NCI-H146 (cell line): ENCODE measurements at regions not wholly inside any gene's neighbourhood (a gene's known extent, or its start where the extent isn't known, plus 50 kb on each side); places are given as distances from the start of the nearest gene placed in this dataset.

ENCODE experiments used
- DNase-seq: peaks from one replicate; lab custom pipeline; 2025; lab: John Stamatoyannopoulos, UW

GRCh38 chr10:78715435-78715834 lies 353.3 kb upstream of the ZMIZ1 start:
- no peak for DNase-seq

GRCh38 chr10:78716043-78716660 lies 352.6 kb upstream of the ZMIZ1 start:
- DNase-seq = no peak

GRCh38 chr10:78717200-78717599 lies 351.6 kb upstream of the ZMIZ1 start:
- DNase-seq = no peak

- DNase-seq = no peak
Observed at GRCh38 chr10:78718032-78718572, 350.7 kb upstream of the ZMIZ1 start.

GRCh38 chr10:78719276-78719675 lies 349.5 kb upstream of the ZMIZ1 start:
- DNase-seq = no peak

GRCh38 chr10:78720091-78720490 lies 348.7 kb upstream of the ZMIZ1 start:
- DNase-seq = no peak

- DNase-seq = no peak
Observed at GRCh38 chr10:78721231-78721630, 347.5 kb upstream of the ZMIZ1 start.

GRCh38 chr10:78724846-78725245 lies 343.9 kb upstream of the ZMIZ1 start:
- no peak for DNase-seq

GRCh38 chr10:78726171-78726570 lies 342.6 kb upstream of the ZMIZ1 start:
- DNase-seq = no peak

GRCh38 chr10:78727251-78727650 lies 341.5 kb upstream of the ZMIZ1 start:
- no peak for DNase-seq

- no peak for DNase-seq
Observed at GRCh38 chr10:78727728-78728127, 341.0 kb upstream of the ZMIZ1 start.

GRCh38 chr10:78728176-78728575 lies 340.6 kb upstream of the ZMIZ1 start:
- no peak for DNase-seq

- no peak for DNase-seq
Observed at GRCh38 chr10:78729366-78729765, 339.4 kb upstream of the ZMIZ1 start.

GRCh38 chr10:78729800-78730199 lies 339.0 kb upstream of the ZMIZ1 start:
- DNase-seq = no peak

GRCh38 chr10:78730754-78731153 lies 338.0 kb upstream of the ZMIZ1 start:
- DNase-seq = no peak

- DNase-seq = no peak
Observed at GRCh38 chr10:78731675-78732074, 337.1 kb upstream of the ZMIZ1 start.

- no peak for DNase-seq
Observed at GRCh38 chr10:78732381-78732780, 336.4 kb upstream of the ZMIZ1 start.

- no peak for DNase-seq
Observed at GRCh38 chr10:78736926-78737630, 331.7 kb upstream of the ZMIZ1 start.

GRCh38 chr10:78737883-78738856 lies 330.6 kb upstream of the ZMIZ1 start:
- DNase-seq = no peak

- DNase-seq = no peak
Observed at GRCh38 chr10:78738861-78739260, 329.9 kb upstream of the ZMIZ1 start.

- no peak for DNase-seq
Observed at GRCh38 chr10:78739444-78740053, 329.2 kb upstream of the ZMIZ1 start.
